ENCODE measurements at regions not wholly inside any gene's neighbourhood (a gene's known extent, or its start where the extent isn't known, plus 50 kb on each side); places are given as distances from the start of the nearest gene placed in this dataset.
A peak's percentile ranks its signal among the peaks of the same experiment; 100 is the strongest.

- no peak overlapping the region for H3K4me3 ChIP-seq (ENCODE audit: low read depth, low read length)
- ChIA-PET POLR2A (no interaction called here), CTCF (no interaction called here)
- no peaks in the 10 kb centered on the region for H3K36me3 ChIP-seq (ENCODE audit: control insufficient read depth, insufficient read depth, low read length)
- no peaks in the 10 kb centered on the region for H3K36me3 Mint-ChIP-seq (ENCODE audit: insufficient read depth, unreplicated experiment)
- no peaks in the 10 kb centered on the region for H3K27me3 Mint-ChIP-seq (ENCODE audit: insufficient read depth, unreplicated experiment)
- peaks cover 39% of the 10 kb centered on the region for H3K4me1 Mint-ChIP-seq (ENCODE audit: low read depth, unreplicated experiment)
- no TSS peak for BruUV-seq (replicated peaks)
- H3K4me3 Mint-ChIP-seq (ENCODE audit: unreplicated experiment): peak overlapping the region; percentile 44
- peaks cover 49% of the 10 kb centered on the region for H3K4me1 ChIP-seq
- intact Hi-C loops (cut with micrococcal nuclease; ENCODE audit: unreplicated experiment): loop anchor here (1.0 to 5.0 kb wide), 4 partner anchors 17 to 157 kb away; no protein-coding TSS in a partner anchor
- DNase-seq: peak in 1 of 2 experiments; percentile 31
- no peaks in the 10 kb centered on the region for H3K27me3 ChIP-seq (replicated peaks; ENCODE audit: control insufficient read depth, insufficient read depth, low read length)
- no peaks in the 10 kb centered on the region for H3K9me3 ChIP-seq
- H3K27ac Mint-ChIP-seq (ENCODE audit: unreplicated experiment): peak overlapping the region; percentile 60
- TF ChIP-seq CTCF (IDR thresholded peaks at IDR 0.05; ENCODE audit: insufficient read depth in 1 of 2, low read depth in 1 of 2, low read length in 1 of 2, severe bottlenecking in 1 of 2, unreplicated experiment in 1 of 2): no peak
- H3K9me3 Mint-ChIP-seq (ENCODE audit: unreplicated experiment): no peaks in the 10 kb centered on the region
Observed at GRCh38 chr10:8349610-8350249, 295.2 kb downstream of the GATA3 start.

GRCh38 chr10:8350250-8350967 lies 295.9 kb downstream of the GATA3 start:
- Mint-ChIP-seq H3K27ac (ENCODE audit: unreplicated experiment) (peak overlapping the region; percentile 60), H3K4me3 (ENCODE audit: unreplicated experiment) (peak overlapping the region; percentile 44), H3K9me3 (ENCODE audit: unreplicated experiment) (no peaks in the 10 kb centered on the region), H3K27me3 (ENCODE audit: insufficient read depth, unreplicated experiment) (no peaks in the 10 kb centered on the region), H3K36me3 (ENCODE audit: insufficient read depth, unreplicated experiment) (no peaks in the 10 kb centered on the region), H3K4me1 (ENCODE audit: low read depth, unreplicated experiment) (peaks cover 43% of the 10 kb centered on the region)
- H3K36me3 ChIP-seq (ENCODE audit: control insufficient read depth, insufficient read depth, low read length): no peaks in the 10 kb centered on the region
- intact Hi-C loops (cut with micrococcal nuclease; ENCODE audit: unreplicated experiment): loop anchor here (1.0 to 2.0 kb wide), 3 partner anchors 16 to 158 kb away; no protein-coding TSS in a partner anchor
- H3K4me1 ChIP-seq: peaks cover 55% of the 10 kb centered on the region
- peak in 1 of 2 experiments; percentile 61 for DNase-seq
- no peaks in the 10 kb centered on the region for H3K27me3 ChIP-seq (replicated peaks; ENCODE audit: control insufficient read depth, insufficient read depth, low read length)
- H3K9me3 ChIP-seq: no peaks in the 10 kb centered on the region
- TF ChIP-seq CTCF (IDR thresholded peaks at IDR 0.05; ENCODE audit: insufficient read depth in 1 of 2, low read depth in 1 of 2, low read length in 1 of 2, severe bottlenecking in 1 of 2, unreplicated experiment in 1 of 2): no peak
- ChIA-PET CTCF (no interaction called here), POLR2A (interaction anchor here (0.7 kb wide), 1 partner anchor 16 kb away, joined by 4 read pairs; no protein-coding TSS in a partner anchor)
- no peak overlapping the region for H3K4me3 ChIP-seq (ENCODE audit: low read depth, low read length)
- no TSS peak for BruUV-seq (replicated peaks)

- Mint-ChIP-seq H3K27me3 (ENCODE audit: insufficient read depth, unreplicated experiment) (no peaks in the 10 kb centered on the region), H3K9me3 (ENCODE audit: unreplicated experiment) (no peaks in the 10 kb centered on the region), H3K4me3 (ENCODE audit: unreplicated experiment) (no peak overlapping the region), H3K4me1 (ENCODE audit: low read depth, unreplicated experiment) (peaks cover 45% of the 10 kb centered on the region), H3K36me3 (ENCODE audit: insufficient read depth, unreplicated experiment) (no peaks in the 10 kb centered on the region), H3K27ac (ENCODE audit: unreplicated experiment) (peak overlapping the region; percentile 34)
- ChIA-PET CTCF (no interaction called here), POLR2A (no interaction called here)
- no peak for DNase-seq
- BruUV-seq (replicated peaks): no TSS peak
- TF ChIP-seq CTCF (IDR thresholded peaks at IDR 0.05; ENCODE audit: insufficient read depth in 1 of 2, low read depth in 1 of 2, low read length in 1 of 2, severe bottlenecking in 1 of 2, unreplicated experiment in 1 of 2): no peak
- intact Hi-C loops (cut with micrococcal nuclease; ENCODE audit: unreplicated experiment): no loop called here
- H3K9me3 ChIP-seq: no peaks in the 10 kb centered on the region
- no peak overlapping the region for H3K4me3 ChIP-seq (ENCODE audit: low read depth, low read length)
- peaks cover 54% of the 10 kb centered on the region for H3K4me1 ChIP-seq
- H3K27me3 ChIP-seq (replicated peaks; ENCODE audit: control insufficient read depth, insufficient read depth, low read length): no peaks in the 10 kb centered on the region
- no peaks in the 10 kb centered on the region for H3K36me3 ChIP-seq (ENCODE audit: control insufficient read depth, insufficient read depth, low read length)
Observed at GRCh38 chr10:8352171-8353075, 297.9 kb downstream of the GATA3 start.
